Esophagus muscularis mucosa (tissue), 4 donors: ENCODE measurements at regions not wholly inside any gene's neighbourhood (a gene's known extent, or its start where the extent isn't known, plus 50 kb on each side); places are given as distances from the start of the nearest gene placed in this dataset.

Experiments used
- DNase-seq: peaks from one replicate; pipeline ENCODE4 v3.0.0-alpha.2; 2017; ENCODE audit errors: extremely low spot score
- H3K27ac ChIP-seq, 4 donors: fragments of 200-600 bp; sonication (generic); replicated peaks in 1 of 4; 1 replicate in 3 of 4; 2 replicates in 1 of 4; pipeline ENCODE4 v1.5.1; 2016 to 2019; ENCODE audit warnings: mild to moderate bottlenecking in 1 of 4
- H3K27me3 ChIP-seq, 4 donors: fragments of 200-600 bp; sonication (generic); one replicate each; pipeline versions ENCODE4 v1.5.1 to v1.6.0; 2016 to 2019
- H3K36me3 ChIP-seq, 4 donors: fragments of 200-600 bp; sonication (generic); one replicate each; pipeline ENCODE4 v1.5.1; 2016 to 2019
- H3K4me1 ChIP-seq, 4 donors: fragments of 200-600 bp; sonication (generic); one replicate each; pipeline ENCODE4 v1.5.1; 2016 to 2019
- H3K4me3 ChIP-seq, 4 donors: fragments of 200-600 bp; sonication (generic); 1 replicate in 2 of 4; 2 replicates in 2 of 4; pipeline ENCODE4 v1.5.1; 2016 to 2019; ENCODE audit warnings: mild to moderate bottlenecking in 4 of 4, moderate library complexity in 1 of 4
- H3K9me3 ChIP-seq, 4 donors: fragments of 200-600 bp; sonication (generic); 1 replicate in 3 of 4; 2 replicates in 1 of 4; pipeline ENCODE4 v1.5.1; 2016 to 2019
- CTCF ChIP-seq, 3 experiments: fragments of 200-600 bp in 2 of 3; fragments of 450-650 bp in 1 of 3; sonication (generic) in 2 of 3; IDR thresholded peaks; one replicate each; pipeline ENCODE4 v1.5.1; 2017 to 2019; ENCODE audit warnings: antibody characterized with exemption in 3 of 3, mild to moderate bottlenecking in 2 of 3, moderate library complexity in 1 of 3
- EP300 ChIP-seq: sonication (generic); formaldehyde crosslinking; IDR thresholded peaks from one replicate; pipeline ENCODE4 v1.6.1; 2017; ENCODE audit warnings: antibody characterized with exemption
- POLR2A ChIP-seq: fragments of 450-650 bp; IDR thresholded peaks from one replicate; pipeline ENCODE4 v1.6.1; 2017; ENCODE audit warnings: antibody characterized with exemption, moderate library complexity, mild to moderate bottlenecking, low read depth
- POLR2AphosphoS5 ChIP-seq, 2 donors: sonication (generic); formaldehyde crosslinking; IDR thresholded peaks; one replicate each; pipeline ENCODE4 v1.6.1; 2017; ENCODE audit warnings: antibody characterized with exemption in 2 of 2
- WGBS: methylation state at CpG from one replicate; pipeline ENCODE4 v1.1.5; 2018; 5-methylcytosine and 5-hydroxymethylcytosine counted together
- intact Hi-C: fragments of 100-400 bp; cut with DNase I; formaldehyde crosslinking; loops from one replicate; pipeline ENCODE4 v1.15.1; 2023

- Histone ChIP-seq H3K9me3 (no peaks in the 10 kb centered on the region), H3K27me3 (no peaks in the 10 kb centered on the region), H3K27ac (no peak overlapping the region), H3K36me3 (no peaks in the 10 kb centered on the region), H3K4me3 (no peak overlapping the region), H3K4me1 (peaks cover 0 to 6% (median 3%) of the 10 kb centered on the region in 4 donors)
- TF ChIP-seq POLR2A (no peak), CTCF (IDR thresholded peaks at IDR 0.05) (no peak), POLR2AphosphoS5 (IDR thresholded peaks at IDR 0.05) (no peak), EP300 (no peak)
- no peak for DNase-seq
- intact Hi-C loops, result no loop called here
- WGBS, result 80% methylated on average over 1 of the region's 1 CpG
These were observed 132.7 kb downstream of the KLHL28 start for GRCh38 chr14:44829021-44829420.

- Histone ChIP-seq H3K9me3 (no peaks in the 10 kb centered on the region), H3K4me3 (no peak overlapping the region), H3K4me1 (no peaks in the 10 kb centered on the region), H3K27me3 (no peaks in the 10 kb centered on the region), H3K36me3 (no peaks in the 10 kb centered on the region), H3K27ac (no peak overlapping the region)
- WGBS, result 83% methylated on average over 1 of the region's 1 CpG
- TF ChIP-seq POLR2AphosphoS5 (IDR thresholded peaks at IDR 0.05) (no peak), CTCF (IDR thresholded peaks at IDR 0.05) (no peak), EP300 (no peak), POLR2A (no peak)
- intact Hi-C loops, result no loop called here
- no peak for DNase-seq
These were observed 133.7 kb downstream of the KLHL28 start for GRCh38 chr14:44828023-44828422.

GRCh38 chr14:44820230-44820964 is 141.3 kb downstream of the KLHL28 start:
- H3K4me1 ChIP-seq, result no peaks in the 10 kb centered on the region
- DNase-seq, result no peak
- intact Hi-C loops, result no loop called here
- TF ChIP-seq CTCF (IDR thresholded peaks at IDR 0.05) (no peak), EP300 (no peak), POLR2A (no peak), POLR2AphosphoS5 (IDR thresholded peaks at IDR 0.05) (no peak)
- H3K9me3 ChIP-seq, result no peaks in the 10 kb centered on the region
- H3K27me3 ChIP-seq, result no peaks in the 10 kb centered on the region
- no peaks in the 10 kb centered on the region for H3K36me3 ChIP-seq
- 73% methylated on average over 4 of the region's 5 CpGs for WGBS
- no peak overlapping the region for H3K27ac ChIP-seq
- no peak overlapping the region for H3K4me3 ChIP-seq

- no peak for DNase-seq
- Histone ChIP-seq H3K36me3 (no peaks in the 10 kb centered on the region), H3K9me3 (no peaks in the 10 kb centered on the region), H3K27ac (no peak overlapping the region), H3K27me3 (no peaks in the 10 kb centered on the region), H3K4me3 (no peak overlapping the region), H3K4me1 (no peaks in the 10 kb centered on the region)
- TF ChIP-seq CTCF (IDR thresholded peaks at IDR 0.05) (no peak), POLR2AphosphoS5 (IDR thresholded peaks at IDR 0.05) (no peak), POLR2A (no peak), EP300 (no peak)
- 88% methylated on average over 2 of the region's 2 CpGs for WGBS
- intact Hi-C loops, result no loop called here
These were observed 147.6 kb downstream of the KLHL28 start for GRCh38 chr14:44814196-44814595.

GRCh38 chr14:44812672-44813071 is 149.1 kb downstream of the KLHL28 start:
- no peak for TF ChIP-seq CTCF (IDR thresholded peaks at IDR 0.05)
- TF ChIP-seq EP300, result no peak
- no peak for TF ChIP-seq POLR2AphosphoS5 (IDR thresholded peaks at IDR 0.05)
- no peak for TF ChIP-seq POLR2A
- Histone ChIP-seq H3K4me3 (no peak overlapping the region), H3K4me1 (no peaks in the 10 kb centered on the region), H3K36me3 (no peaks in the 10 kb centered on the region), H3K9me3 (no peaks in the 10 kb centered on the region), H3K27ac (no peak overlapping the region), H3K27me3 (no peaks in the 10 kb centered on the region)
- intact Hi-C loops, result no loop called here
- no peak for DNase-seq
- WGBS, result 88% methylated on average over 10 of the region's 10 CpGs
